ENCODE measurements at regions not wholly inside any gene's neighbourhood (a gene's known extent, or its start where the extent isn't known, plus 50 kb on each side); places are given as distances from the start of the nearest gene placed in this dataset.

DNA sequence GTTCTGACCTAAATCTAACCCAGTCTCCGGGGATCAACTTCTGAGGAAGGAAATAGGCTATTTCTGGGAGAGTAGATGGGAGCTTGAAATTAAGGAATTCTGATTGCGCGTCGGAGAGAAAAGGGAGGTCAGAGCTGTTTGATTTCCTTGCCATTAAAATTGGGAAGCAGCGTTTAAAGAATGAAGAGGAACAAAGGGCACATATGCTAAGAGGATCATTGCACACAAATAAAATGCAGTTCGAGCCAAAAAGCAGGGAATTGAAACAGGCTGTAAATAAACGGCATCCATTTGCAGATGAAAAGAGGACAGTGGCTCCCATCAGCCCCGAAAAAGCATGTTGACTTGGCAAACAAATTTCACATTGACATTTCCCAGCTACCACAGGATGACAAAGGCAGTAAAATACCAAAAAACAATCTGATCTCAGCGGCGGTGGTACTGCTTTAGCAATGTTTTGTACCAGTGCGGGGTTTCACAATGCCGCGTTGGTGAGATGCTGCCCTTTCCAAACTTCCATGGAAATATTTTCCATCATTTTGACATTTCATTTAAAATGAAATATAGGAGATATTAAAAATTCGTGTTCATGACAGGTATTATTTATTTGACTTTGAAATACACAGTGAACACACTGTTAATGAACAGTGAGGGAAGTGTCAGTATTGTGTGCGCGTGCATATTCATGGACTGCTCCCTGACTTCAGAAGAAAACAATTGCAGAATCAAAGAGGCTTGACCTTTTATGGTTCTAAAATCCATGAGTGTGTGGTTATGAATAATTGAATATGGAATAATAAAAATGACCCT is 108.8 kb downstream of the SQOR start:
- DNase-seq (ENCODE audit: low read depth, low spot score): no peak

DNA sequence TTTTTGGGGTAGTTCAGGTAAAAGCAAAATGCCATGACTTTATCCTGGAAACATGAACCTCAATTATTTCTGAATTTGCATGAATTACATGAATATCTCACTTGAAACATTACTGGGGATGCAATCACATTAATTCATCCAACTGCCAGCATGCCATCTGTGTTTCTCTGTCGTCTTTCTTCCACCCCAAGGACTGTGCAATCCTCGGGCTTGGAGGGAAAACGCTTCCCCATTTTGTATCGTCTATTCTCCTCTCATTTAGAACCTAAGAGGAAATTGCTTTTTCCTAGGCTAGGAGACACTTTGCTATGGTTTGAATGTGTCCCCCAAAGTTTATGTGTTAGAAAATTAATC is 109.4 kb downstream of the SQOR start:
- DNase-seq (ENCODE audit: low read depth, low spot score): no peak

DNA sequence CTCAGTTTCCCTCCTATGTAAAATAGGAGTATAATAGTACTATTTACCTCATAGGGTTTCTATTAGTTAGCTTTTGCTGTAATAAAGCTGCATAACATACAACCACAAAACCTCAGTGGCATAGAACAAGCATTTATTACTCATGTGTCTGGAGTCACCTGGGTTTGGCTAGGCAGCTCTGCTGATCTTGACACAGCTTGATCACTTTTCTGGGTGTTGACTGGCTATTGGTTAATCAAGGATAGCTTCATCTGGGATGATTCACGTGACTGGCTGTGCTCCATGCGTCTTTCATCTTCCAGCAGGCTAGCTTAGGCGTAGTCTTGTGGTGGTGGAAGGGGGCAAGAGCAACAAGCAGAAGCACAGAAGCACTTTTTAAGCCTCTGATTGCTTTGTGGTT is 112.6 kb downstream of the SQOR start:
- DNase-seq (ENCODE audit: low read depth, low spot score): no peak

DNA sequence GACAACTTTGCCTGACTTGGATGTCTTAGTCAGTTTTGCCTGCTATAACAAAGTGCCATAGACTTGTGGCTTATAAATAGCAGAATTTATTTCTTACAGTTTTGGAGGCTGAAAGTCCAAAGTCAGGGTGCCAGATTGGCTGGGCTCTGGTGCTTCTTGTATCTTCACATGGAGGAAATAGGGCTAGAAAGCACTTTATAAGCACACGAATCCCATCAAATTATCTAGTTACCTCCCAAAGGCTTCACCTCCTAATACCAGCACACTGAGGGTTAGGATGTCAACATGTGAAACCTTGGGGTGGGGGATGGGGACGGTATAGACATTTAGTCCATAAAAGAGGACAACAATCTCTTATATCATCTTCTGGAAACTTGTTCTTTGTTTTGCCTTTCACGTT is 116.8 kb downstream of the SQOR start:
- no peak for DNase-seq (ENCODE audit: low read depth, low spot score)

DNA sequence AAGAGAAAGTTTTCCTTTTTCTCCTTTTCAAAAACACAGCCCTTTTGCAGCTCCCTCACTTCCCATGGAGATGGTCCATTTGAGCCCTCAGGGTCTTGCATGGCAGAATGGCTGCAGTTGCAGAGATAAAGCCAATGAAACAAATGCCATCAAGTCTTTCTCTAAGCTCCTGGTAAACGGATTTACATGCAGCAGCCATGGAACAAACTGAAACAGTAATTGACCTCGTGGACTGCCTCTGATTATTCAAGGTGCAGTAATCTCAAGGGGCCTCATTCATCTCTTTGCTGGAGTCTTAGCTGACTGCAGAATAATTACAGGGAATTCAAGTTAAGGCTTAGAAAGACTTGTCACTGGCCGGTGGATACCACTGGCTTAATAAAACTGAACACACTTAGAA is 125.1 kb downstream of the SQOR start:
- no peak for DNase-seq (ENCODE audit: low read depth, low spot score)

DNA sequence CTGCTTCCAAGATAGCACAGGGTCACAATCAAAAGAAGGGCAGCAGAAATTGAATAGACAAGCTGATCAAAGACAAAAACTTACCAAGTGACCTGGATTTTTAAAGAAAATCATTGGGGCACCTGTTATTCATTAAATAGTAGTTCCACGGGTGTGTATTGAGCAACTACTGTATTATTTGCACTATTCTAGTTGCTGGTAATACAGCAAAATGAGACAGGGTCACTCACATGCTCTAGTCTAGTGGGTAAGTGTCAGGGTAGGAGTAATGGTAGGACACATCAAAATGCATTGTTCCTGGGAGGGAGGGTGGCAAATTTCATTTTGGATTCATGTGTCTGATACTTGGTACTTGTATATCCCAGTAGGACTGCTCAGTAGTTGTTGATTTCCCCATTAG is 127.9 kb downstream of the SQOR start:
- no peak for DNase-seq (ENCODE audit: low read depth, low spot score)

DNA sequence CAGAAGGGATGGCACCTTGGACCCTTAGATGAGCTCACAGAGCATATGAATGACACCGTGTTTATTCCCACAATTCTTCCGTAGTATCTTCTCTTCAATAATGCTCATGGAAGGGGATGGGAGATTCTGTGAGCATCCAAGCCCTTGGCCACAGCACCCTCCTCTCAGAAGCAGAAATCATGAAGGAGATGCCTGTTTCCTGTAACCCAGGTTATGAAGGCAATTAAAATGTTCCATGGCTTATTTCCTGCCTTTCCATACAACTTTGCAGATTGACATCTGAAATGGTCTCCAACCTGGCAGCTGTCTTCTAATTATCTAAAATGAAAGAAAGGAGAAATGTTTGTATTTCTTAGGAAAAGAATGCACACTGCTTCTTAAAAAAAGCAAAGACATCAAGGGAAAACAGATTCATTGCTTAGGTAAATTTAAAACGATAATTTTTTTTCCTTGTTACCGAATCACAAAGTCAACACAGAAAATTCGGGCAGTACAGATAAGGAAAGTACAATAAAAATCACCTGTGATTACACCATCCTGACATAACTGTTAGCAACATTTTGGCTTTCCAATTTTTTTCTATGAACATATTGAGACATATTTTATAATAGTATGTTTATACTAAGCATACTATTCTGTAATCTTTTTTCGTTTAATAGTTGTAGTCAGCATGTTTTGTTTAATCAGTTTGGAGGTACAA is 128.5 kb downstream of the SQOR start:
- no peak for DNase-seq (ENCODE audit: low read depth, low spot score)

DNA sequence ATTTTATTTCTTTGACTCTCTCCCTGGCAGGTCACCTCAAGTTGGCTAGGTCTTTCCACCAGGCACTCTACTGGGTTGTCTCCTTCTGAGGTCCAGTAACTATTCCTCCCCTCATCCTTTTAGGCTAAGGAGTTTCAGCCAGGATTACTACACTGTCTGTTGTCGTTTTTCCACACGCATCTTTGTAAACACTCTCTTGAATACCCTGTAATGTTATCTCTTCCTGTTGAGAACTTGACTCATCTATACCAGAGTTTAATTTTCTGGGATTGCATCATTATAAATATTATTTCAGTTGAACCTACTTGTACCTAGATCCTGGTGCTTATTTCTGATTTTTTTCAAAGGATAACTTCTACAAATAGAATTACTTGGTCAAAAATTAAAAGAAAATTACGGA is 138.3 kb downstream of the SQOR start:
- DNase-seq (ENCODE audit: low read depth, low spot score): no peak

DNA sequence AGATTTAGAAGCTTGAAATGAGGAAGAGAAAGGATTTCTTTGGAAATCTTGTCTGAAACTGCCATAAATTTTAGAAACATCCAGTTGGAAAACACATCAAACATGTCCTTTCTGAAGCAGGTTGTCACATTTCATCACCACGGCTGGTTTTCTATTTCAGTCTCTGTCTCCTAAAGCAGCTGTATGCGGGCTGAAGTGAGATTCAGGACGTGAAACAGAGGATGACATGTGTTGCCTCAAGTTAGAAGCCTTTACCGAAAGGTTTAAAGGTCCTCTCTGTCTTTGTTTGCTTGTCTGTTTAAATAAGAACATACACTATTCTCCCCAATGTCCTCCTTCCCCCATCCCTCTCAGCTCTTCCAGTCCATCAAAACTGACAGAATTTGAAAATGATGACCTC is 141.9 kb downstream of the SQOR start:
- DNase-seq (ENCODE audit: low read depth, low spot score): no peak

DNA sequence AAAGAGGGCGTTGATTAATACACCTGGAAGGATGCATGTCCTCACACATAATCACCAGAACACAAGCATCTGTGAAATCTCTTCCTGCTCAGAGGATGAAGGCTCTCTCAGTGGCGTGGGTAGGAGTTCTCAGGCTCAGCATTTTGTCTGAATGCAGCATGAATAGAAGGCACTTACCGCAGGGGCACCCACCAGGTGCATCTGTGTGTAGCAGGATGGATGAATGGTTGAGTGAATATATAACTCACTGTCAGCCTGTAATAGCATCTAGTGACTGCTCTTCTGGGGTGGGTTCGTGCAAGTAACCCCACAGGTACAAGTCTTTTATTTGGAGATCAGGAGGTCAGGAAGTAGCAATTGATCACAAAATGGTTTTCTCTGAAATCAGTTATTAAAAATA is 143.0 kb downstream of the SQOR start:
- DNase-seq (ENCODE audit: low read depth, low spot score): no peak

DNA sequence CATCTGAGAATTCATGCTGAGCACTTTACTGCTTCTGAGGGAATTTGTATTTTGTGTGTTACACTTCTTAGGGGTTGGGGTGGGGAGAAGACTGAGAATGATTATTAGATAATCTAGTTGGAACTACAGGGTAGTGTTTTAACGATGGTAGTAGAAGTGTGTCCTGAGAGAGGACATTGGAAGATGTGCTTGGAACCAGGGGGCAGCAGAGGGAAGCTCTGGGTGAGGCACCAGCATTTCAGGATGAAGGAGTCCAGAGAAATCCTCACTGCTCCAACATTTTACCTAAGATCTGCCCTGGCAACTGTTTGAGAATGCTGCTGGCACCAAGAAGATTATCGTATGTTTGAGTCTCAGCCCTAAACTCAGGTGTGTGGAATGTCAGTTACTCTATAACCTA is 145.5 kb downstream of the SQOR start:
- DNase-seq (ENCODE audit: low read depth, low spot score): no peak

DNA sequence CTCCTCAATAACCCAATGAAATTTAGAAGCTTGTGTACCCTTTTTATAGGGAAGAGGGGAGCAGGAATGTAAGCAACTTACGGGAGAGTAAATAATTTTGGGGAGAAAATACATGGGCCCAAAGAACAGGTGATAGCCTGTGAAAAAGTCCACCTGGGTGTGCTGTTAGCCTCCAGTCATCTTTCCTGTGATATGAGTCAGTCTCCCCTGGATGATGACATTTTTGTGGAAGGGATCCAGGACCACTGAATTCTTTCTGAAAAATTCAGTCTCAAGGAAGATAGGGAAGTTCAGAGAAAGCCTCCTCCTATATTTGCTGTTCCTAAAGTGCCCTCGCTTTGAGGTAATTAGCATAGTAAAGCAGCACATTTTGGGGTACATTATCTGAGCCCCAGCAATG is 149.8 kb downstream of the SQOR start:
- DNase-seq (ENCODE audit: low read depth, low spot score): no peak

DNA sequence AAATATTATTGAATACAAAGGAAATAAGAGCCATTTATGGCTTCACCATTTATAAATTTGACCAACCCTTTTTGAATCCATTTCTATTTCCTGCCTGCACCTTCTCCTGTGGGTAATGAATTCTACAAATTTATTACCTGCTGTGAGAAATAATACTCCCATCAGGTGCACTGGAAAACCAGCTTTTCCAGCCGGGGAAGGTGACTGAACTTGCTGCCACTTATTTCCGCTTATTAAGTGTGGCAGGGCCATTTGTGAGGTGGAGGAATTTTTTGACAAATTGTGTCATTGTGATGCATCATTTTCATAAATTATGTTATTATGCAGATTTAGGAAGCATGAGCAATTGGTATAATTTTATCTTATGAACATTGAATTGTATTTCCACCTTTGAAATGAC is 151.1 kb downstream of the SQOR start:
- no peak for DNase-seq (ENCODE audit: low read depth, low spot score)

DNA sequence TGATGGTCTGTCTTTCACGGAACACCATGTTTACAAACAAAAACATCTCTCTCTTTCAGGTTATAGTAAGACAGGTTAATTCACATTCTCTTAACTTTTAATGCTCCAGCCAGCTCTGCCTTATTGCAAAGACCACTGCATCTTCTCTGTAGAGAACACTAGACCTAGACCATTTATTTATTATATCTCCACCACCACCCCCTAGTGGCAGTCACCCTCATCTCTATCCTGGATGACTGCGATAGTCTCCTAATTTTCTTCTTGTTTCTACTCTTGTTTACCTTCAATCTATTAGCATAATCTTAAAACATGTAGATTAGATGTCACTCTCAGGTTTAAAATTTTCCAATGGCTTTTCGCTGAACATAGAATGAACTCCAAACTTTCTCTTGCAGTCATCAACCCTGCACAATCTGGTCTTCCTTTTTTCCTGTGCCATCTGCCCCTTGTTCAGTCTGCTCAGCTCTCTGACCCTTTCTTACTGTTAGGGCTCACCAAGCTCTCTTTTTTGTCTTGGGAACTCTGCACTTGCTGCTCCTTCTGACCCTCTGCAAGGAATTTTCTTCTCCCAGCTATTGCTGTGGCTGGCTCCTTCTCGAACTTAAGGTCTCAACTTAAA is 155.6 kb downstream of the SQOR start:
- no peak for DNase-seq (ENCODE audit: low read depth, low spot score)

DNA sequence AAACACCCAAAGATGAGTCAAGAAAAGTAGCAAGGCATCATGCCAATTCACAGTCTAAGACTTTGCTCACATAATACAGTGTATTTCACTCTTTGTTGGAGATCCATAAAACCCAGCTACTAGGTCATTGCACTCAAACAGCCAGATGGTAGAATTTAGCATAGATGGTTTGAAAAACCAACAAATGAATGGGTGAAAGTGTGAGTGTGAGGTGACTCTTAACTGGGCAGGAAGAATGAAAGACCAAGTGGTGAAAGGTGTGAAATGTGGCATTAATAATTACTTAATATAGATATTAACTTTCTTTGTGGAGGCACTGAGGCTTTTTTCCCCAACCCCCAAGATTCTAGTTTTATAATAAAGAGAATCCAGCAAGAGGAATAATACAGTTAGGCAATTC is 159.5 kb downstream of the SQOR start:
- DNase-seq (ENCODE audit: low read depth, low spot score): no peak

DNA sequence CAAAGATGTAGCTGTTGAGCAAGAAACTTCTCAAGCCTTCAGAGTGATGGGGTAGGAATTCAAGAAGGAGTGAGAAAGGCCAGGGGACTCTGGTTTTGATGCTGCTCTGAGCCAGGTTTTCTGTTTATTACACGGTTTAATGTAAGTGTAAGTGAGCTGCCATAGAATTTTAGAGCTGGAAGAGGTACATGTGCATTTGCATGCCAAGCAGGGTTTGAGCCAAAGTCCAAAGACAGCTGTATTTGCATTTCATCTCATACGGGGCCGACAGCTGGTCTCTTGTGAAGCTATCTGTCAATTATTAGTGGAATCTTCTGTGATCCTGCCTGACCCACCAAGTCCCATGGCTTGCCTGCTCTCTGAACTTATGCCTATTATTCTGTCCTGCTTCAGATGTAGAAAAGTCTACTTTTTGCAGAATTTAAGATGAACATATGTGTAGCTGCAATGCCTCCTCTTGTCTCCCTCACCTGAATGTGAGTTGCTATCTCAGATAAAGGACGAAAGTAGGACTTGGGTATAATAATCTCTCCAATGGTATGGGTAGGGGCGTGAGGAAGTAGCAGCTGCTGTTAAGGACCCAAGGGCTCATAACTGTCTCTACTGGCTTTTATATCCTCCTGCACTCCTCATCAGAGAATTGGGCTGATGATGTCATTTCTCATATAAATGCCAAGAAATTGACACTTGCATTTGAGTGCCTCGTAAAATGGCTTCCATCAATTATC is 160.0 kb downstream of the SQOR start:
- no peak for DNase-seq (ENCODE audit: low read depth, low spot score)

DNA sequence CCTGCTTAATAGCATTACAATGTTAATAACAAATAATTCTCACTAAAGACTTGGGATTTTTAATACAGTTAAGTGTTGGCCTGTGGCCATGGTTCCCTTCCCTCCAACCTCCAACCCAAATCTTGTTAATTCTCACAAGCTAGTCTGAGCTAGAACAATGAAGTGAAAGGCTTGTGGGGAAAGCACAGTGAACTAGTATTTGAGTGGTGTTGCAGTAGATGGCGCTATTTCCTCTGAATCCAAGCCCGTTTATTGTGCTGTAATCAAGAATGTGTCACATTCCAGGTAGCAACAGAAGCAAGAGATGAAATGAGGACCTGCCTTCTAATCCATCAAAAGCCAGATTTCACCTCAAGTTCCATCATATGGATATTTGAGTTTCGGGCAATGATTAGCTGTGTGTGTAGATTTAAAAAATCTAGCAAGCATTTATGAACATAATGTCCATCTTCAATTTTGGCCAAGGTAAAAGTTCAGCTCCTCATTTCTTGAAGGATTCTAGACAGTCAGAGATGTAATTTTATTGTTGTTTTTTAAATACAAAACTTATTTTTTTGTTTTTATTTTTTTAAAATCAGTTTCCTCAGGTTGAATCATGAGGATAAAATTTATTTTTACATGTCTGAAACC is 160.7 kb downstream of the SQOR start:
- no peak for DNase-seq (ENCODE audit: low read depth, low spot score)

DNA sequence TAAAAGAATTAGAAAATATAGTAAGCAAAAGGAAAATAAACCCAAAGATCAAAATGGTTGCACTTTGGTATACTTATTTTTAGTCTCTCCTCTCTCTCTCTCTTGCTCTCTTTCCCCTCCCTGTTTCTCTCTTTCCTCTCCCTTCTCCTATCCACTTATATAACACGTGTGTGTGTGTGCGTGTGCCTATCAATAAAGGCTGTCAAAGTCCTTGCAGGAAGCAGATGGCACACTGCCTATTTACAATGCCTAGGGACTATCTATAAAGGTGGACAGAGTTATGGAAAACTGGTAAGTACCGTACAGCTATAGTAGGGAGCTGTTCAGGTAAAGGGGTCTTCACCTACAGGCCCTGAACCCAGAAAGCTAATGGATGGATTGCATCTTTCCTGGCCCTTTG is 161.6 kb downstream of the SQOR start:
- no peak for DNase-seq (ENCODE audit: low read depth, low spot score)

DNA sequence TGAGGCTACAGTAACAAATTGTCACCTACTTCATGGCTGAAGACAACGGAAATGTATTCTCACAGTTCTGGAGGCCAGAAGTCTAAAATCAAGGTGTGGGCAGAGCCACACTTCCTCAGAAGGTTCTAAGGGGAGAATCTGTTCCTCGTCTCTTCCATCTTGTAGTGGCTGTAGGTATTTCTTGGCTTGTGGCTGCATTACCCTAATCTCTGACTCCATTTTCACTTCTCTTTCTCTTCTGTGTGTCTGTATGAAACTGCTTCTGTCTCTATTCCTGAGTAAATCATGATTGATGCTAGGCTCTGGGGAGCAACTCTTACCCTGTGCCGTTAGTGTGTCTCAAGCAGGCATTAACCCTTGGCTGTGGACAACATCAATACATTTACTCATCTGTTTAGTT is 164.7 kb downstream of the SQOR start:
- no peak for DNase-seq (ENCODE audit: low read depth, low spot score)

DNA sequence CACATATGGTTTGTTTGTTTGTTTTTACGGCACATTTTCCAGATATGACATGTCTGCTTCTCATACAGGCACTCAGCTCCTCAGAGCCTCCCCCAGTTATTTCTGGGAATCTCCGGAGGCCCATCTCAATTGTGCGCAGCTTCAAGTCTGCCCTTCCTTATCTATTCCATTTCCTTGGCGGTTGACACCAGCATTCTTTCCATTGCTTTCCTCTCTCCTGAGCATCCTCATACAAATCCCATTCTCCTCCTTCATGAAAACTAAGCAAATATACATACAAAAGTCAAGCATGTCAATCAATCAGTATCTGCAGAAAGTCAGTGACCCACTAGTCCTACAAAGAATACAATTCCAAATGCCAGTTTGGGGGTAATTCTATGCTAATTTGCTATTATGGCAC is 166.7 kb downstream of the SQOR start:
- DNase-seq (ENCODE audit: low read depth, low spot score): no peak

DNA sequence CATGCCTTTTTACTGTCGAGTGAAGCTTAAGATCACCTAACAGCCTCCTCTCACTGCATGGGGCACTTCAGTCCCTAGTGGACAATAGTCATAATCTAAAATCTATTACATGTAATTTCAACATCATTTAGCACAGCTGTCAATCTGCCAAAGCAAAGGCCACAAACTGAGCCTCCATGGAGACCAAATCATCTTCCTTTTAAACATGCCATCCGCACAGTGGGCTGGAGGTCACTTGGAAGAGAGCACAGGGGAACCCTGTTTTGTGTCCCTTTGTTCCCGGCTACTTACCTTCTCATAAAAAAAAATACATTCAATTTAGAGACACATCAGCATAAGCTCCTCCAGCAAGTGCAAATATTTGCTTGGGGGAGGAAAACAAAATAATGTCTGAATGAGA is 167.3 kb downstream of the SQOR start:
- DNase-seq (ENCODE audit: low read depth, low spot score): no peak

DNA sequence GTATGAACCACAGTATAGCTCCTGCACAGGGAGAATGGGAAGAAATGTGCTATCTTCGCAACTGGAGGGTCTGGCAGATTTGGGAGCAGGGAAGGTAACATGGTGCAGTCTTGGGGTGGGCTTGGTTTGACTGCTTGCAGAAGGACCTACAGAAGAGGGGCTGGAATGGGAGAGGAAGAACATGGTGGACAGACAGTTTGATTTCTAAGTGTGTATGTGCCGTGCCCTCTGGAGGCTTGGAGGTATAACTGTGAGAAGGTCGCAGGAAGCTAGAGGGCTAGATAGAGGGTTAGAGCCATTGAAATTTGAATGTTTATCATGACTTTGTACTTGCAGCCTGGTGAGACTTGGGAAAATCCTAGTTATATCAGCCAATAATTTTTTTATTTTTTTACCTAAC is 169.2 kb downstream of the SQOR start:
- no peak for DNase-seq (ENCODE audit: low read depth, low spot score)
